T follicular helper cell (primary cell): ENCODE measurements at regions not wholly inside any gene's neighbourhood (a gene's known extent, or its start where the extent isn't known, plus 50 kb on each side); places are given as distances from the start of the nearest gene placed in this dataset.

Source experiments
- DNase-seq: peaks from one replicate; pipeline ENCODE4 v3.0.0-alpha.2; 2020; ENCODE audit warnings: low read depth

- no peak for DNase-seq
Measured at GRCh38 chr20:50343125-50343489, 152.5 kb downstream of the CEBPB start.

GRCh38 chr20:50343490-50344179, 153.0 kb downstream of the CEBPB start:
- no peak for DNase-seq

- DNase-seq: no peak
Measured at GRCh38 chr20:50344232-50345071, 153.8 kb downstream of the CEBPB start.

- no peak for DNase-seq
Measured at GRCh38 chr20:50345712-50346373, 155.2 kb downstream of the CEBPB start.

GRCh38 chr20:50346374-50347283, 156.0 kb downstream of the CEBPB start:
- no peak for DNase-seq

- no peak for DNase-seq
Measured at GRCh38 chr20:50347284-50348063, 156.8 kb downstream of the CEBPB start.

- DNase-seq: no peak
Measured at GRCh38 chr20:50348096-50348495, 157.5 kb downstream of the CEBPB start.

GRCh38 chr20:50350510-50351249, 159.5 kb upstream of the PTPN1 start:
- DNase-seq: no peak

GRCh38 chr20:50351541-50351940, 158.6 kb upstream of the PTPN1 start:
- no peak for DNase-seq

GRCh38 chr20:50353289-50353961, 156.8 kb upstream of the PTPN1 start:
- no peak for DNase-seq

- DNase-seq: no peak
Measured at GRCh38 chr20:50354721-50355589, 155.2 kb upstream of the PTPN1 start.

- no peak for DNase-seq
Measured at GRCh38 chr20:50355590-50356524, 154.3 kb upstream of the PTPN1 start.

GRCh38 chr20:50356525-50356885, 153.7 kb upstream of the PTPN1 start:
- DNase-seq: no peak

GRCh38 chr20:50356962-50357782, 153.0 kb upstream of the PTPN1 start:
- no peak for DNase-seq

GRCh38 chr20:50357783-50358161, 152.4 kb upstream of the PTPN1 start:
- no peak for DNase-seq

GRCh38 chr20:50358166-50358565, 152.0 kb upstream of the PTPN1 start:
- DNase-seq: no peak

- DNase-seq: no peak
Measured at GRCh38 chr20:50358971-50359370, 151.2 kb upstream of the PTPN1 start.
